Hematopoietic multipotent progenitor cell treated with erythropoietin and hydrocortisone succinate and interleukin-3 and kit ligand, for 4 days (in vitro differentiated cells): ENCODE measurements at regions not wholly inside any gene's neighbourhood (a gene's known extent, or its start where the extent isn't known, plus 50 kb on each side); places are given as distances from the start of the nearest gene placed in this dataset.
"Not testable (repeated sequence)": the region's sequence is repeated elsewhere in the genome, so short reads cannot be mapped to it uniquely, and the experiment has no call there.

Experiments used
- DNase-seq: peaks from one replicate; pipeline ENCODE4 v3.0.0-alpha.2; 2015

DNA sequence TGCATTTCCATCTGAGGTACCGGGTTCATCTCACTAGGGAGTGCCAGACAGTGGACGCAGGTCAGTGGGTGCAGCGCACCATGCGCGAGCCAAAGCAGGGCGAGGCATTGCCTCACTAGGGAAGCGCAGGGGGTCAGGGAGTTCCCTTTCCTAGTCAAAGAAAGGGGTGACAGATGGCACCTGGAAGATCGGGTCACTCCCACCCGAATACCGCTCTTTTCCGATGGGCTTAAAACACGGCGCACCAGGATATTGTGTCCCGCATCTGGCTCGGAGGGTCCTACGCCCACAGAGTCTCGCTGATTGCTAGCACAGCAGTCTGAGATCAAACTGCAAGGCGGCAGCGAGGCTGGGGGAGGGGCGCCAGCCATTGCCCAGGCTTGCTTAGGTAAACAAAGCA is 1157.1 kb downstream of the NAALADL2 start:
- DNase-seq: not testable (repeated sequence)

DNA sequence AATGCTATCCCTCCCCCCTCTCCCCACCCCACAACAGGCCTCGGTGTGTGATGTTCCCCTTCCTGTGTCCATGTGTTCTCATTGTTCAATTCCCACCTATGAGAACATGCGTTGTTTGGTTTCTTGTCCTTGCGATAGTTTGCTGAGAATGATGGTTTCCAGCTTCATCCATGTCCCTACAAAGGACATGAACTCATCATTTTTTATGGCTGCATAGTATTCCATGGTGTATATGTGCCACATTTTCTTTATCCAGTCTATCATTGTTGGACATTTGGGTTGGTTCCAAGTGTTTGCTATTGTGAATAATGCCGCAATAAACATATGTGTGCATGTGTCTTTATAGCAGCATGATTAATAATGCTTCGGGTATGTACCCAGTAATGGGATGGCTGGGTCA is 1156.1 kb downstream of the NAALADL2 start:
- not testable (repeated sequence) for DNase-seq

DNA sequence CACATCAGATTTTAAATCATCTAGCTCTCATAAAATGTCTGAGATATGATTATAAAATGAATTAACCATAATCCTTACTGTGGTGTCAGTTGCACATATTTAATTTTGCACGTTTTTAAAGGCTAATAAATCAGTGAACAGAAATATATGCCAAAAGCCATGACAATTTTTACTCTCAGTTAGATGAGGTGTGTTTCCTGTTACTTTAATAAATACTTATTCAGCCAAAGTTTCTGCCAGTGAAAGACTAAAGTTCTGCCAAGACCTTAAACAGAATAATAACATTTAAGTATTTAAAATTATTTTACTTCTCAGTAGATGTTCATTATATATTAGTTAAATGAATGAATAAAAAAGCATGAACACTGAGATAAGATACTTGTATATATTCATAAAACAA is 1150.1 kb downstream of the NAALADL2 start:
- DNase-seq: no peak

DNA sequence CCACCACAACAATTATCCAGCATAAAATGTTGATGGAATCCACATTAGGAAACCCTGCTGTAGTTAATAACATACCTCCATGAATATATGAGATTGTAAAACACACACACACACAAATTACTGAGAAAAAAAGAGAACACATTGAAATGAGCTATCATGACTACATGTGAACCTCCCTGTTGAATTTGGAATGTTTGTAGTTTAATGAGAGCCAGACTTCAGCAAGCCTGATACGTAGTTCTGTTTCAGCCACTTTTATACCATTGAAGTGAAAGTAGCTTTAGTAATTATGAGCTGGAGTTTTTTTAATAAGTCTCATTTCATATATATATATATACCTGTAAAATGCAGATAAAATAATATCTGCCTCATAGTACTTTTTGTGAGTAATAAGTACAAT is 1146.4 kb downstream of the NAALADL2 start:
- no peak for DNase-seq

DNA sequence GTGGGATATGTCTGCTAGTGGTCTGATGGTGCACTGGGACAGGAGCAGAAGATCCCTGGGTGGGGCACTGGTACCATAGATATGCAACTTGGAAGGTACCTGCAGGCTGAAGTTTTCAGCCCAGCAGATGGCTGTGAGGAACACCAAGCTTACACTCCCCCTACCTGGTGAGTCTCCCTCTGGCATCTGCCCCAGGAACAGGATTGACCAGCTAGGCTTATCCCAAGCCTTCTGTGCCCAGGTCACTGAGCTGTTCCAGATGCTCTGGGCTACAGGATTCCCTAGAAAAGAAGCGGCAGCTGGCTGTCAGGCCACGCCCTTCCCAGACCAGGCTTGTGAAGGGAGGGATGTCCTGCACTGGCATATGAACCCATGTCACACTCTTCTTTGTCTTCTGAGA is 1130.0 kb downstream of the NAALADL2 start:
- no peak for DNase-seq

DNA sequence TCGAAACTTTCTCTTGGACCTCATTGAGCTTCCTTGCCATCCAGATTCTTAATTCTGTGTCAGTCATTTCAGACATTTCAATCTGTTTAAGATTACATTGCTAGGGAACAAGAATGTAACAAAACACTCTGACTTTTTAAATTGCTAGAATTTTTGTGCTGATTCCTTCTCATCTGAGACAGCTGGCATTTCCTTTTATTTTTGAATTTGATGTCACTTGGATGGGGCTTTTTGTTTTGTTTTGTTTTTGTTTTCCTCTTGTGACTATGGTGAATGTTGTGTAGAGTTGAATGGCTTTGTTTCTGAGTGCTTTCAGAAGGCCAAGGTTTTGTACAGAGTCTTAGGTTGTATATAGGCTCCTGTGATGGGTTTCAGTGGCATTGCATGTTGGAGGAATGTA is 1129.3 kb downstream of the NAALADL2 start:
- DNase-seq: no peak

DNA sequence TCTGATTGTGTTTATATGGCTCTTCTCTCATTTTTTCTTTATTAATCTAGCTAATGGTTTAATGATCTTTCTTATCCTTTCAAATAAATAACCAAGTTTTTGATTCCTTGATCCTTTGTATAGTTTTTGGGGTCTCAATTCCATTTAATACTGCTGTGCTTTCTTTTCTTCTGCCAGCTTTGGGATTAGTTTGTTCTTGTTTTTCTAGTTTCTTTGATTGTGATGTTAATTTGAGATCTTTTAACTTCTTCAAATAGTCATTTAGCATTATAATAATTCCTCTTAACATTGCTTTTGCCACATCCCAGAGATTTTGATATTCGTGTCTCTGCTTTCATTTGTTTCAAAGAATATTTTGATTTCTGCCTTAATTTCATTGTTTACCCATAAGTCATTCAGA is 1126.6 kb downstream of the NAALADL2 start:
- no peak for DNase-seq

DNA sequence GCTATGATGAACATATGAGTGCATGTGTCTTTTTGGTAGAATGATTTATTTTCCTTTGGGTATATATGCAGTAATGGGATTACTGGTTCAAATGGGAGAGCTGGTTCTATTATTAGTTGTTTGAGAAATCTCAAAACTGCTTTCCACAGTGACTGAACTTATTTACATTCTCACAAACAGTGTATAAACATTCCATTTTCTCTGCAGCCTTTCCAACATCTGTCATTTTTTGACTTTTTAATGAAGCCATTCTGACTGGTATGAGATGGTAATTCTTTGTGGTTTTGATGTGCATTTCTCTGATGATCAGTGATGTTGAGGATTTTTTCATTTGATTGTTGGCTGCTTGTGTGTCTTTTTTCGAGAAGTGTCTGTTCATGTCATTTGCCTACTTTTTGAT is 1124.2 kb downstream of the NAALADL2 start:
- no peak for DNase-seq

DNA sequence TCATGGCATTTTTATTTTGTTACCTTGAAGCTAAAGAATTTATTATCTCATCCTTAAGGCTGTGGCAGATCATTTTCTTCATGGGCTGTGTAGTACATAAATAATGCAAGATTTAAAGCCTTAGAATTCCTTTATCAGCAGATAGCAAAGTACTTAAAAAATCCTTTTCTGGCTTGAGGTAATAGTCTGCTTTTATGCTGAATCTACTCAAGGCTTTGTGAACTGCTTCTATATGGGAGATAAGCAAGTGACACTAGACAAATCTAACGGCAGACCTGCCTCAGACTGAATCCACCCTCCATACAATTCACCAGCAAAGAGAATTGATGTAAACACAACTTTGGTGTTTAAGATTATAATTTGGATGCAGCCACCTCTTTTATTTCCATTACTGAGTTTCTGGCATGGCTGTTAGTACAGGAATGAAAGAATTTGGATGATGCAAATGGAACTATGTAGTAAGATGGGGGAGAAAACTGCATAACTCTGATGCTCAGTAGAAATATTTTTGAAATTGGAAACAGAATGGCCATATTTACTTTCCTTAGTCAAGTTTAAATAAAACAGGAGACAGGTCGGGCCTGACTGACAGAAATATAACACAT is 1121.5 kb downstream of the NAALADL2 start:
- DNase-seq: no peak

DNA sequence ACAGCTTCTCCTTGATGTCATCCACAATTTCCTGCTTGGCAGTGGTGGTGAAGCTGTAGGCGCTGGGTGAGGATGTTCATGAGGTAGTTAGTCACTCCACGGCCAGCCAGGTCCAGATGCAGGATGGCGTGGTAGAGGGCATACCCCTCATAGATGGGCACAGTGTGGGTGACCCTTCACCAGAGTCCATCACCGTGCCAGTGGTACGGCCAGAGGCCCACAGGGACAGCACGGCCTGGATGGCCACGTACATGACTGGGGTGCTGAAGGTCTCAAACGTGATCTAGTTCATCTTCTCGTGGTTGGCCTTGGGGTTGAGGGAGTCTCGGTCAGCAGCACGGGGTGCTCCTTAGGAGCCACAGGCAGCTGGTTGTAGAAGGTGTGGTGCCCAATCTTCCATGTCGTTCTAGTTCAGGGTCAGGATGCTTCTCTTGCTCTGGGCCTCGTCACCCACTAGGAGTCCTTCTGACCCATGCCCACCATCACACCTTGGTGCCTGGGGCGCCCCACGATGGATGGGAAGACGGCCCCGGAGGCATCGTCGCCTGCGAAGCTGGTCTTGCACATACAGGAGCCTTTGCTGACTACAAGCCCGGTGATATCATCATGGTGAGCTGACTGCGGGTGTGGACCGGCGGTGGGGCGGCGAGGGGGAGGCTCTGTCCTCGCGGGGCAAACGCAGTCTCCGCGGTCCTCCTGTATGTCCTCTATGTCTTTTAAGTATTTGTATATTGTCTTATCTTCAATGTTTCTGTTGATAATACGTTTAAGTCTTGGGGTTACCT is 1119.0 kb downstream of the NAALADL2 start:
- no peak for DNase-seq

DNA sequence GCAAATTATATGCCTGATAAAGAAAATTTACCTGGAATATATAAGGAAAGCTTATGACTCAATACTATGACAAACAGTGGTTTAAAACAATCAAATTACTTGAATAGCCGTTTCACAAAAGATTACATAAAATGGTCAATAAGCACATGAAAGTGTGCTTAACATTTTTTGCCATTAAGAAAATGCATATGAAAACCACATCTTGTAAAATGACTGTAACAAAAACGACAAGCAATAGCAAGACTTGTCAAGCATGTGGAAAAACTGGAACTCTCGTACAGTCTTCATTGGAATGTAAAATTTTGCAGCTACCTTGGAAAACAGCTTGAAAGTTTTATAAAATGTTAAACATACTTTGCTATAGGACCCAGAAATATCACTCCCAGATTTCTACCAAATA is 1110.3 kb downstream of the NAALADL2 start:
- DNase-seq: no peak

DNA sequence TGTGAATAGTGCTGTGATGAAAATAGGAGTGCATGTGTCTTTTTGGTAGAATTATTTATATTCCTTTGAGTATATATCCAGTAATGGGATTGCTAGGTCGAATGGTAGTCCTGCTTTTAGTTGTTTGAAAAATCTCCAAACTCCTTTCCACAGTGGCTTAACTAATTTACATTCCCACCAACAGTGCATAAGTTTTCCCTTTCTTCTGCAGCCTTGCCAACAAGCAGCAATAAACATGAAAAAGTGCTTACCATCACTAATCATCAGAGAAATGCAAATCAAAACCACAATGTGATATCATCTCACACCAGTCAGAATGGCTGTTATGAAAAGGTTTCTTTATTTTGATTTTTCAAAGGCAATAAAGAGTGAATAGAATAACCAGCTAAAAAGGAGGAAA is 1105.9 kb downstream of the NAALADL2 start:
- no peak for DNase-seq

DNA sequence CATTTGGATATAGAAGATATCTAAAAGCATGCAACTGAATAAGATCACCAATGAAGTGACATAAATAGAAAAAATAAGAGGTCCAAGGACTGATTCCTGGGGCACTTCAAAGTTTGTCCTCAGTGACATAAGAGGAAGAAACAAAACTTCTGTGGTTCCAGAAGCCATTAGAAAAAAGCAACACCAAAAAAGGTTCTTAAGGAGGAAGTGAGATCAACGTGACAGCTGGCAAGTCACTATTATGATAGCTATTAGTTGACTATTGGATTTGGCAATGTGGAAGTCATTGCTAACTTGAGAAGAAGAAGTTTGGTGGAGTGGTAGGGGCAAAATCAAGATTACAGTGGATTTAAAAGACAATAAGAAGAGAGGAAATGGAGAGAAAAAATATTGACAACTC is 1098.3 kb downstream of the NAALADL2 start:
- DNase-seq: peak; percentile 12

DNA sequence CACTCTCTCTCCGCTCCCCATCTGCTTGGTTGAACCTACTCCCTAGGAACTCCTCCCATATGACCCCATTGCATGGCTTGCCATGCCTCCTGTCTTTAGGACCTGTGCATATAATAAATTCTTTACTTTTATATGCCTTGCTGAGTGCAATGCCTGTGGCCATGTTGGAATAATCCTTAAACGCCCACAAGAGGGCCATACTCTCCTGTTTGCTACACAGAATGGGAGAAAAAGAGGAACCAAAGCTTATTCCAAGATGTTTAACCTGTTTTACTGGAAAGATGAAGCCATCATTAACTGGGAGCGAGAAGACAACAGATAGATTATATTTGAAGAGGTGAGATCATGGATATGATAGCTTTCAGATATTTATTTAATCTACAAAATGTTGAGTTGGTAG is 1097.8 kb downstream of the NAALADL2 start:
- DNase-seq: peak; percentile 21

DNA sequence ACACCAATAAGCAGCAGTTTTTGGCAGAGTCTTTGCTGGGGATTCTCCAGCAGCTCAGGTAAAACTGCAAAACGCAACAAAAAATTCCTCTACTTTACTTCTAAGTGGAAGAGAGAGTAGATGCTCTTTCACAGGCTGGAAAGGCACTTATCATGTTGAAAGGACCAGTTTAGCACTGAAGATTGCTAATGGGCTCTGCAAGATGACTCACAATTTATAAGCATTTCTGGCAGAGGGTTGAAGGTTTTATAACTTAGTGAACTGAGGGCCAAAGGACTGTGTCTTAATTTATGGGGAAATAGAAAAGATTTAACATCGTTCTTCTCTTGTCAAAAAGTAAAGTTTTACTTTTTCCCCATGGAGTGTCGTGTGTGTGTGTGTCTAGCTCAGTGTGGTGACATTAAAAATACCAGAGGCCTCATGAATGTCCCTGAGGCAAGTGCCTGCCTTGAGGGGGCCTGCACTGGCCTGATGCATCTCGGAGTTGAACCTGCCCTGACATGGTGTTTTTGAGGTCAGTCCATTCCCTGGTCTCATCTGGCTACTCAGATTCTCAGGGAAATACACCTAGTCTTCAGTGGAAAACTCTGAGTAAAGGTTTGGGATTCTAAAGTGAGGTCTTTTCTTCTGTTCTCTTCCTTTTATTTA is 1092.0 kb downstream of the NAALADL2 start:
- DNase-seq: no peak

DNA sequence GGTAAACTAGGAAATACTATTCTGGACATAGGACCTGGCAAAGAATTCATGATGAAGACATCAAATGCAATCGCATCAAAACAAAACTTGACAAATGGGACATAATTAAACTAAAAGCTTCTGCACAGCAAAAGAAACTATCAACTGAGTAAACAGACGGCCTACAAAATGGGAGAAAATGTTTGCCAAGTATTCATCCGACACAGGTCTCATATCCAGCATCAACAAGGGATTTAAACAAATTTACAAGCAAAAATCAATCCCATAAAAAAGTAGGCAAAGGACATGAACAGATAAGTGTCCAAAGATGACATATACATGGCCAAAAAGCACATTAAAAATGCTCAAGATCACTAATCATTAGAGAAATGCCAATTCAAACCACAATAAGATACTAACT is 1088.9 kb downstream of the NAALADL2 start:
- DNase-seq: no peak

DNA sequence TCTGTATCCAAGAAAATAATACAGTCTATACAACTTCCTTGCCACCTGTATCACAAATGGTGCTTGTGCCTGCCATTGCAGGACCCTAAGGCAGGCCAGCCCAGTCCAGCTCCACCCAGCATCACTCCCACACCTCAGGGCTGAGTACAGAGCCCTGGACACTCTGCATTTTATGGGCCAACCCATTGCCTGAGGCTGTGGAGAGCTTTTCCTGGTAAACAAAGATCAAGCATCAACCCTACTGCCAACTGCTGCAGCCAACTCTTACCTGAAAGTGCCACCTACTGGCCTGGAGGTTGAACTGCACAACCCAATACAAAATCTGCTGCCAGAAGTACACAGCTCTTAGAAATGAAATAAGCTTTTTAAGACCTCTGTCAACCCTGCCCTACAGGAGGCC is 1082.2 kb downstream of the NAALADL2 start:
- peak; percentile 41 for DNase-seq

DNA sequence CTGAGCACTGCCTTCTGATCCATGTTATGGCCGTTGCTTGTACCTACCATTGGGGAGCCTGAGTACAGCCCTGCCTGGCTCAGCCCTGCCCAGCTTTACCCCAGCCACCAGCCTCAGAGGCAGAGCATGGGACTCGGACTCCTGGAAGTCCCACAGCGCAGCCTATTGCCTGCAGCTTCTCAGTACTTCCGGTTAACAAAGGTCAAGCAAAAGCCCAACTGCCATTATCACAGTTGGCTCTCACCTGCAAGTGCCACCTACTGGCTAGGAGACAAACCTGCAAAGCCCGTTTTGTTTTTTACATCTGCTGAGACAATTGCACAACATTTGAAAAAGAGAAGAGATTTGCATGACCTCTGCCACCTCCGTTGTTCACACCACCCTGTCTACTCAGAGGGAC is 1081.7 kb downstream of the NAALADL2 start:
- peak; percentile 9 for DNase-seq

DNA sequence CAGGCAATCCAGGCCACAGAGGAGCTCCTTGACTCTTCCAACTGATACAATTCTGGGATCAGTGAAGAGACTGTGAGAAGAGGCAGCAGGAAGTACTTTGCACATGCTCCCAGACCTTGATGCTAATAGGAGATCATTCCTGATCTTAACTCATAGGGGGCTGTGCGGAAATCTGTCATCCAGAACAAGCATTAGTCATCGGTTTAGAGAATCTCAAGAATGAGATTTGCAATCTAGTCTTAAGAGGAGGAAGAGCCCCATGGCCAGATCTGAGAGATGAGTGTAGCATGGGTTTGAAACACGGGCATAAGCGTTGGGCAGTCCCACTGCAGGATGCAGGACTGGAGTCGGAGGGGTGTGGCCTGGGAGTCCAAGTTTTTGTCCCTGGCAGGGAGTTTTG is 1081.1 kb downstream of the NAALADL2 start:
- no peak for DNase-seq

DNA sequence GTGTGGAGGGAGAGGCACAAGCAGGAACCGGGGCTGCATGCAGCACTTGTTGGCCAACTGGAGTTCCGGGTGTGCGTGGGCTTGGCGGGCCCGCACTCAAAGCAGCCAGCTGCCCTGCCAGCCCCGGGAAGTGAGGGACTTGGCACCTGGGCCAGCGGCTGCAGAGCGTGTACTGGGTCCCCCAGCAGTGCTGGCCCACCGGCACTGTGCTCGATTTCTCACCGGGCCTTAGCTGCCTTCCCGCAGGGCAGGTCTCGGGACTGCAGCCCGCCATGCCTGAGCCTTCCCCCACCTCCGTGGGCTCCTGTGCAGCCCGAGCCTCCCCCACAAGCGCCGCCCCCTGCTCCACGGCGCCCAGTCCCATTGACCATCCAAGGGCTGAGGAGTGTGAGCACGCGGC is 1078.2 kb downstream of the NAALADL2 start:
- not testable (repeated sequence) for DNase-seq

DNA sequence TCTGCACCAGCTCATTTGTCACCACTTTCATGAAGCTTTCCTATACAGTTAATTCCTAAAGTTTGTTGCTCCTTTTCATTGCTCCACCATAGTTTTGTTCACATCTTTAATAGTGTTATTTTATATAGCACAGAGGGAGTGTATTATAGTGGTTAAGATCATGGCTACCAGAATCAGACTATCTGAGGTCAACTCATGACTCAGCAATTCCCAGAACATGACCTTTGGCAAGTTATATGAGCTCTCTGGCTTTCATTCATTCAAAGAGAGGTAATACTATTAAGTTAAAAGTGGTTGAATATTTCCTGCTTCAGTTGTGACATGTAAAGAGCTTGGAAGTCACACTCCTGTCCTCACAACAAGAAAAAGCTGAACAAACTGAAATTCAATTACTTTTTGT is 1073.5 kb downstream of the NAALADL2 start:
- DNase-seq: peak; percentile 28

DNA sequence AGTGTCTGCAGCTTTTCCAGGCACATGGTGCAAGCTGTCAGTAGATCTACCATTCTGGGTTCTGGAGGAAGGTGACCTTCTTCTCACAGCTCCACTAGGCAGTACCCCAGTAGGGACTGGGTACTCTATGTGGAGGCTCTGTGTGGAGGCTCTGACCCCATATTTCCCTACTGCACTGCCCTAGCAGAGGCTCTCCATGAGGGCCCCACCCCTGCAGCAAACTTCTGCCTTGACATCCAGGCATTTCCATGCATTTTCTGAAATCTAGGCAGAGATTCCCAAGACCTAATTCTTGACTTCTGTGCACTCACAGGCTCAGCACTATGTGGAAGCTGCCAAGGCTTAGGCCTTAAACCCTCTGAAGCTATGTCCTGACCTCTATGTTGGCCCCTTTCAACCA is 1060.0 kb downstream of the NAALADL2 start:
- no peak for DNase-seq

DNA sequence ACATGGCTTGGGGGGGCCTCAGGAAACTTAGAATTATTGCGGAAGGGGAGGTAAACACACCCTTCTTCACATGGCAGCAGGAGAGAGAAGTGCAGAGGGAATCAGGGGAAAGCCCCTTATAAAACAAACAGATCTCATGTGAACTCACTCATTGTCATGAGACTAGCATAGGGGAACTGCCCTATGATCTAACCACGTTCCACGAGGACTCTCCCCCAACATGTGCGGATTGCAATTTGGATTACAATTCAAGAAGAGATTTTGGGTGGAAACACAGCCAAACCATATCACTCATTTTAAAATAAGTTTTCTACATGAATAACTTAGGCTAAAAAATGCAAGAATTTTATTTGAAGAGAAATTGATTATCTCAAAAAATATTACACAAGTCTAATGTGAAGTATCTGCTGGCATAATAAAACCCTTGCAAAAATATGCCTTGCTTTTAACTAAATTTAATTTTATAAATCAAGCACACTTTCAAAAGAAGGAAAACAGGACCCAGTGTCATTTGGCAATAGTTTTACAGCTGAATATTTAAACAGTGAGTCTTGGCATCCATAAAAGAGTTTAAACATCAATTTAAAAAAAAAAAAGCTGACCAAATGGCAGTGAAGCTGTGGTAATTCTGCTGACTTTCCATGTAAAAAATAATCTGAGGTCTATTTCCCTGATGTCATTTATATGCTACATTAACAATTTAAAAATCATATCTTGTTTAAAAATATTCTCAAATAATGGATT is 1057.2 kb downstream of the NAALADL2 start:
- no peak for DNase-seq

DNA sequence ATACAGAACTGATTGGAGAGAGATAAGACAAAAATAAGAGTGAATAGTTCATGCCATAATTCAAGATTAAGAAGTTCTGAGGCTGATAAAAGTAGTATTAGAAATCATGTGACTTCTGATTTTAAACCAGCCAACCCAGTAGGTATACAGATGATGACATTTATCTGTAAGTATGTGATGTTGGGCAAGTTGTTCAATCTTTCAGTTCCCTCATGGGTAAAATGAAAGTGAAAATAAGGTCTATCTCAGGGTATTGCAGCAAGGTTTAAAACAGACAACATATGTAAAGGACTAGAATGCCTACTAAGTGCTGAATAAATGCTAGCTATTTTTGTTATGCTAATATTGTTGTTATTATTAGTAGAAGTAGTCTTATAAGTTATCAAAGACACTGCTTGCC is 1055.7 kb downstream of the NAALADL2 start:
- DNase-seq: no peak
